ENCODE measurements at regions not wholly inside any gene's neighbourhood (a gene's known extent, or its start where the extent isn't known, plus 50 kb on each side); places are given as distances from the start of the nearest gene placed in this dataset.

DNA sequence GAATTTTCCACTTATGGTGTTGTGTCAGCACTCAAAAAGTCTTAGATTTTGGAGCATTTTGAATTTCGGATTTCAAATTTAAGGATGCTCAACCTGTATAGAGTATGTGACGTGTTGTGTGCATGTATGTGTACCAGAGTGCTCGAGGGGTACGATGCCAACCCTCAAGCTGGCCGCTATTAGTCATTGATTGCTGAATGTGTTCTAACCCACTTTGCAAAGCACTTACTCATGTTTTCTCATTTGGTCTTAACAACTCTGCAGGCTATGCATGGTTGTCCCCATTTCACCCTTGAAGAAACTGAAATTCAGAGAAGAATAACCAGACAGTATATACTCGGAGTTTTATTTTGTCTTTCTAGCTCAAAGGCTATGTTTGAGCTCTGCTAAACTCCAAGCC, 196.4 kb upstream of the TENM4 start:
- Histone ChIP-seq H3K4me3 (no peak overlapping the region), H3K36me3 (no peaks in the 10 kb centered on the region), H3K27me3 (no peaks in the 10 kb centered on the region), H3K9me3 (no peaks in the 10 kb centered on the region), H3K27ac (no peak overlapping the region), H3K4me1 (no peaks in the 10 kb centered on the region)
- WGBS, 2 donors: 85 to 90% methylated on average over 6 of the region's 6 CpGs
- intact Hi-C loops (cut with DNase I): no loop called here
- no peak for TF ChIP-seq POLR2A (IDR thresholded peaks at IDR 0.05)
- no peak for TF ChIP-seq CTCF (IDR thresholded peaks at IDR 0.05)
- no peak for DNase-seq

DNA sequence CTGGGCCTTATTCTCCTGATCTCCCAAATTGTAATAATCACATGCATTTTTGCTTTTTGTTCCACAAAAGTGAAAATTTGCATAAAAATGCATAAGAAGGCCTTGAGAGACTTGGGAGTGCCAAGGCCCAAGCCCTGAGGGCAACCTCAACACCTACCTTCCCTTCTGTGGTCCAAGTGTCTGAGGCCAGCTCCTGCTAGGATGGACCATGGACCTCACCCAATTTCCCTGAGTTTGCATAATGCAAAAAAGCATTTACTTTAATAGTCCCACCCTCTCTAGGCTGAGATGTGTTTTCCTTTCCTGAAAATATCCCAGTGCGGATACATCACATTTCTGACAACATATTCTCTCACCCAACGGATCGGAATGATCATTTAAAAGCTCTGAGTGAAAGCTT, 194.1 kb upstream of the TENM4 start:
- WGBS, 2 donors: 91 to 95% methylated on average over 3 of the region's 3 CpGs
- Histone ChIP-seq H3K27me3 (no peaks in the 10 kb centered on the region), H3K9me3 (no peaks in the 10 kb centered on the region), H3K4me1 (no peaks in the 10 kb centered on the region), H3K4me3 (no peak overlapping the region), H3K36me3 (no peaks in the 10 kb centered on the region), H3K27ac (no peak overlapping the region)
- TF ChIP-seq CTCF (IDR thresholded peaks at IDR 0.05): no peak
- TF ChIP-seq POLR2A (IDR thresholded peaks at IDR 0.05): no peak
- intact Hi-C loops (cut with DNase I): no loop called here
- no peak for DNase-seq

- WGBS, 2 donors: 74 to 79% methylated on average over 6 of the region's 6 CpGs
- no peak for DNase-seq
- Histone ChIP-seq H3K4me1 (peaks cover 0 to 36% (median 0%) of the 10 kb centered on the region in 3 donors), H3K36me3 (no peaks in the 10 kb centered on the region), H3K27me3 (no peaks in the 10 kb centered on the region), H3K4me3 (no peak overlapping the region), H3K9me3 (peaks cover 0 to 3% (median 0%) of the 10 kb centered on the region in 3 donors), H3K27ac (peak overlapping the region in 1 of 4 donors; percentile 72)
- intact Hi-C loops (cut with DNase I): no loop called here
- no peak for TF ChIP-seq CTCF (IDR thresholded peaks at IDR 0.05)
- no peak for TF ChIP-seq POLR2A (IDR thresholded peaks at IDR 0.05)
These were observed 186.5 kb upstream of the TENM4 start for GRCh38 chr11:79627281-79627680.

GRCh38 chr11:79626135-79627075, 185.6 kb upstream of the TENM4 start:
- H3K9me3 ChIP-seq: peaks cover 0 to 3% (median 0%) of the 10 kb centered on the region in 3 donors
- intact Hi-C loops (cut with DNase I): no loop called here
- H3K27me3 ChIP-seq: no peaks in the 10 kb centered on the region
- WGBS, 2 donors: 51 to 56% methylated on average over 3 to 4 of the region's 4 CpGs
- no peaks in the 10 kb centered on the region for H3K36me3 ChIP-seq
- peaks cover 0 to 36% (median 0%) of the 10 kb centered on the region in 3 donors for H3K4me1 ChIP-seq
- TF ChIP-seq POLR2A (IDR thresholded peaks at IDR 0.05): no peak
- TF ChIP-seq CTCF (IDR thresholded peaks at IDR 0.05): peak in 1 of 6 experiments; percentile 14
- DNase-seq: no peak
- no peak overlapping the region for H3K4me3 ChIP-seq
- peak overlapping the region in 3 of 4 donors; percentile 57 to 72 (median 62) for H3K27ac ChIP-seq

DNA sequence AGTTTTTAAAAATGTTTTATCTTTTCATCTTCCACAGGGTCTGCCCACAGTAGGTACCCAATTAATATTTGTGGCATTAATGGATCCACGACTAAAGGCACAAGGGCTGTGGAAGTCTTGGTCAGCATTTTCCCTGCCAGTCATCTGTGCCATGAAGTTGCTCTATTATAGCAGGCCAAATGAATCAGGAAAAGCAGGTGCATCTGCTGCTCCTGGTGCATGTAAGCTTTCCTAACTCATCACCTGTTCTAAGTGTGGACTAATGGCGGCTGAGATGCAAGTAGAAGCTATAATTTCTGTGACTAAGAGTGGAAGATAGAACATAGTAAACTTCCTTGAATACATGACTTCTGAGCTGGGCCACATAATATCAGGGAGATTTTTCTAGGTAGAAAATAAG, 182.5 kb upstream of the TENM4 start:
- DNase-seq: no peak
- Histone ChIP-seq H3K36me3 (no peaks in the 10 kb centered on the region), H3K4me1 (peaks cover 0 to 36% (median 0%) of the 10 kb centered on the region in 3 donors), H3K27ac (peak overlapping the region in 1 of 4 donors; percentile 2), H3K9me3 (peaks cover 0 to 2% (median 0%) of the 10 kb centered on the region in 3 donors), H3K27me3 (no peaks in the 10 kb centered on the region), H3K4me3 (no peak overlapping the region)
- no peak for TF ChIP-seq POLR2A (IDR thresholded peaks at IDR 0.05)
- TF ChIP-seq CTCF (IDR thresholded peaks at IDR 0.05): no peak
- whole genome bisulfite sequencing, 2 donors: 68 to 91% methylated on average over 2 of the region's 2 CpGs
- intact Hi-C loops (cut with DNase I): no loop called here
